NCI-H69 (cell line): ENCODE measurements at regions not wholly inside any gene's neighbourhood (a gene's known extent, or its start where the extent isn't known, plus 50 kb on each side); places are given as distances from the start of the nearest gene placed in this dataset.

Source experiments
- DNase-seq: peaks from one replicate; lab custom pipeline; 2025; lab: John Stamatoyannopoulos, UW

DNA sequence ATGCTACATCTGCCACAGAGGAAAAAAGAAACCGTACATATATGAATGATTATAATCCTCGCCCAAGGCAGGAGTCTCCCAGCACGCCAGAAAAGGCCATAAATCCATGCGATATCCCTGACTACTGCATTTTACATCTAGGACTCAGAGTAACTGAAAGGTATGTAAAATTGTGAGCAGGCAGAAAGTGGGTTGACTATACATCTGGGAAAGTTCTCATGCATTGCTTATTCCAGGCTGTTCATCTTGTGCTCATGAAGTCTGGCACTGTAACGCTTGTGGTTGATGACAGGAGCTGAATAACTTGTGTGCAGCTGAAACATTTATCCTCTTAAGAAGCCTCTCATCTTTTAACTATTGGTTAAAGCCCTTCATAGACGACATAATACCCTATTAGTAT is 193.4 kb upstream of the STEAP4 start:
- DNase-seq, result no peak

DNA sequence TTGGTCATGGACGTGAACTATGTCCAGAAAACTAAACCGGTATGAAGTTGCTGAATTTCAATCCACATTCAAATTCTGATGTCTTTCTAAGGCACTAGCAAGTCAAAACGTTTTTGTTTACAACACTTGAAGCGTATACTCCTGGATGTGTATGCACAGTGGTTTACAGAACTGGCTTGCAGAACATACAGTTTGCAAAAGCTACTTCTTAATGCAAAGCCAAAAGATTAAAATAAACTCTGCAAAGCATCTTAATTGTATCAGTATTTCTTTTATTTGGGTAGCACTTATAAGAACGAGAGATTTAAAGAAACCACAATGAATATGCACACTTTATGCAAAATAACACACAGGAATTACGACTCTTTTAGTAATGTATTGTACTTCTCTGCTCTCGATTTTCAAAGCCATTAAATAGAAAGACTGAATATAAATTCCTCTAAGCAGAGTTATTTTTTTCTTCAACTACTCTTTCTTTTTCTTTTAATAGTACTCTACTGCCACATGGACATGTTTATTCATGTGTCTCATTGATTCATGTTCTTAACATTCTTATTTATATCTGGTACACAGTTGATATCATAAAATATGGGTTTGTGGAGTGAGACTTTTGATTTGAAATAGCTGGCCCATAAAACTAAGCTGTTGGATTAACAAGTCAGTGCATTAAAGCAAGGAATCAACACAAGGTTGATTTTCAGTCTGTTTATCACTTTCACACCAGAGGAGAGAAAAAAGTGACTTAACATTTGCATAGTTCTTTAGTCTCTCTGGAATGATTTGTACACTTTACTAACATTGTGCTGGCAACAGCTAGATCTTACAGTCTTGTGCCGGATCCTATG is 189.4 kb upstream of the STEAP4 start:
- no peak for DNase-seq

DNA sequence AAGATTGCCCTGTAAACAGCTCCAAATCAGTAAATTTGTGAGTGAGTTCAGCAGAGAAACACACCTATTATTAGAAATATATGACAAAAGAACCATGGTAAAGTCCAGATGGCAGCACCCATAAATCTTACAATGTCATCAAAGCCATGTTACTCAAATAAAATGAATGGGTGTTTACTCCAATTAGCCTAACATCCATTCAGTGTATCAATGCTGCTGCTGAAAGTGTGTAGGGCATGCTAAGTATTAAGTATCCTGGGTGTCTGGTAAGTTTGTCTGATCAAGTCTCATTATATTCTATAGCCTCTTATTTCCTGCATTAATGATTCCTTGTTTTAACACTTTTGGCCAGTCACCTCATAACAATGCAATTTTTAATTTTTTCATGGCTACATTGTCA is 185.5 kb upstream of the STEAP4 start:
- peak; percentile 98 for DNase-seq

DNA sequence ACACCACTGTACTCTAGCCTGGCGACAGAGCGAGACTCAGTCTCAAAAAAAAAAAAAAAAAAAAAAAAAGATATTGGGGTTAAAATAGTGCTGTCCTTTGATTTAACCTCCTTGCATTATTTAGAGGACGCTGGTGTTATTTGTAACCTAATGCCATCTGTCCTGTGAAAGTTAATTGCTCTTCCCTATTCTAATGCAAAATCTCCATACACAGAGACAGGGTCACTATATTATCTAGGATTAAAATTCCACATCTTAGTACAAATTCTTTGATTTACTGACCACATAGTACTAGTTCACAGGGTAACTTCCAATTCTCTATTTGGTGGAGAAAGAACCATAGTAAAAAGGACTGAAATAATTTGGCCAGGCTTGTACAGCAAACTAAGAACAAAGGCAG is 184.2 kb upstream of the STEAP4 start:
- DNase-seq, result peak; percentile 28

DNA sequence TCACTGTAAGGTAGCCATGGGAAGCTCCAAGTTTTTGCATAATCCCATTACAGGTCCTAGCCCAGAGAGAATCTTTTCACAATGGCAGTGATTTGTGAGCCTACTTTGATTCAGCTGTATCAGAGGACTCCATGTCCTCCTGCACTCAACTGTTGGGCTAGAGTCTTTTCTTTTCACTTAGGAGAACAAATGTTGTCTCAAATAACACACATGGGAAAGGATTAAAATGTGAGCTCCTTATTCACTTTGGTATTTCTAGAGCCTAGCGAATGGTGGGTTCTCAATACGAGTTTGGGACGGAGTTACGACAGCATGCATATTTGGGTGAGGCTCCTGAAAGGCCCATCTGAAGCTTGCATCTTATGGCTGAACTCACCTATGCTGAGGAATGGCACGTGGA is 183.5 kb upstream of the STEAP4 start:
- no peak for DNase-seq

DNA sequence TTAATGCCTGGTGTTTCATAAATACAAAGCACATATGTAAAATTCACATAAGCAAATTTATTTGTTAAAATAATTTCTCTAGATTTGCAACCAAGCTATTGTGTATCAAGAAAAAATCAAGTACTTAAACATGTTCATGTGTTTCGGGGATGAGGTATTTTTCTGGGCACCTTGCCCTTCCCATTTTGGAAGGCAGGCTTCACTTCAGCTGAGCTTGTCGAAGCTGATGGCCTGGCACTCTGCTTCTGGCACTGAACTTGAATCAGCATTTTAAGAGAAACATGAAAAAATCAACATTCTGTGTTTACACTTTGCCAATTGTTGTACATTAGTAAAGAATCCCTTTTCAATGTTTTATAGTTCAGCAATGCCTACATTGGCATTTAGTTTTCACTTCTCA is 179.1 kb upstream of the STEAP4 start:
- DNase-seq, result no peak

DNA sequence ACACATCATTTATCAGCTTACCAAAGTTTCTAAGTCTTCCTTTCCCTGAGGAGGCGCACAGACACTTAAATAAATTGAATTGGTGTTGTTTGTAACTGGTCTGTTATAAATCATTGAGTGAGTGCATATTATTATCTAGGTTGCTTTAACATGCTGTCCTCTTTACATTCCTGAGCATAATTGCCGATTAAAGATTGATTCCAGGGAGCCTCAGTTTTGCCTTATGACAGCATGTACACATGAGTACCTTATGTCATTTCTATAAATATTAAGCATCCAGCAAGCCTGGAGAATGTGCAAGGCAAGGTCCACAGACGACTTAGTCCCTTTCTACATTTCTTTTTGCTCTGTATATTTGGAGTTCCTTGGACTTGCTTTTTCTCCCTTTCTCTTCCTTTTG is 177.9 kb upstream of the STEAP4 start:
- no peak for DNase-seq

DNA sequence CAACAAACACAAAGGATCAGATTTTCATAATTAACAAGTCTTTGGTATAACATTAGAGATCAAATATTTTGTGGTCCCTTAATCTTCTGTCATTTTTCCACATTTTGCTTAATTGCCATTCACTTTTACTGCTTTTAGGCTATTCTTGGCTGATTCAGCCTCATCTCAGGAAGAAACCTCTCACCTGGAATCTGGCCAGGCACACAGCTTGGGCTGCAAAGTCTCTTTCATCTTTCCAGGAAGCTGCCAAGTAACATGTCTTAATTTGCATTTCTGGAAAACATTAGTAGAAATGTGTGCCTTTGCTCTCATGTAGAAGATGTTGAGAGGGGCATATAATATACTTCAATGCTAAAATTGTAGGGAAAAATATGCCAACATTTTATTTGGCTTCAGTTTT is 174.2 kb upstream of the STEAP4 start:
- peak; percentile 87 for DNase-seq

DNA sequence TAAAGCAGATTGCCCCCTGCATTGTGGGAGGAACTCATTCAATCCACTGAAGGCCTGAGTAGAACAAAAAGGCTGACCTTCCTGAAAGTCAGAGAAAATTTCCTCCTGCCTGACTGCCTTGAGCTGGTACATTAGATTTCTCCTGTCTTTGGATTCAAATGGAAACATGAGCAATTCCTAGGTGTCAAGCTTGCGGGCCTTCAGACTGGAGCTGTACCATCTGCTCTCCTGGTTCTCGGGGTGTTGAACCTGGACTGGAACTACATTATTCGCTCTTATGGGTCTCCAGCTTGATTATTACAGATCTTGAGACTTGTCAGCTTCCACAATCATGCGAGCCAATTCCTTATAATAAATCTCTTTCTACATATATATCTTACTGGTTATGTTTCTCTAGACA is 173.6 kb upstream of the STEAP4 start:
- peak; percentile 48 for DNase-seq

DNA sequence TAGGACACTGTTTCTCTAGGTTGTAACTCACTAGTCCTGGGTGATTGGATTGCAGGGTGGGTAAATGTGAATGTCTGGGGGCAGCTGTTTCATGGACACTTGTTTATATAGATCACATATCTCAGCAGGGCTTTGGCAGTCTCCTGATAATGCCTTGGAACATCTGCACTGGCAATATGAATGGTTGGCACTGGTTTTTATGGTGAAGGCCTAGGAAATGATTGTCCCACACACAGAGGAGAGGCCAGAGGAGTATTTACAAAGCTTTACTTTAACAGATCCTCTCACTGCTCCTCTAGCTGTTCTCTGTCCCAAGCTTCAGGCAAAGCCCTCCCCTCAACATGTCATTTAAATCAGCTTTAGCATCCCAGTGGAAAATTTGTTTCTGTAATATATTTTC is 171.3 kb upstream of the STEAP4 start:
- peak; percentile 93 for DNase-seq

DNA sequence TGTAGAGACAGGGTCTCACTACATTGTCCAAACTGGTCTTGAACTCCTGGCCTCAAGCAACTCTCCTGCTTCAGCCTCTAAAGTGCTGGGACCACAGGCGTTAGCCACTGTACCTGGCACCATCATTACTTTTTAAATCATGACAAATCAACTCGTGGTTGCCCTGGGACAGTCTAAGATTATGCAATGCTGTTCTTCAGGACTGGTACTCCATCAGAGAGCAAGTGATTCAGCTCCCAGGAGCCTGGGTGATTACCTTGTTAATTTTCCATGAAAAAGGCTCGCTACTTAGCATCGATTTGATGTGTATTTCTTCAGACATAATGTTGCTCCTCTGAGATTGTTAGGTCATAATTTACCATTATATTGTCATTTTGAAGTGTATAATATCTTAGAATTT is 158.9 kb upstream of the STEAP4 start:
- DNase-seq, result no peak

DNA sequence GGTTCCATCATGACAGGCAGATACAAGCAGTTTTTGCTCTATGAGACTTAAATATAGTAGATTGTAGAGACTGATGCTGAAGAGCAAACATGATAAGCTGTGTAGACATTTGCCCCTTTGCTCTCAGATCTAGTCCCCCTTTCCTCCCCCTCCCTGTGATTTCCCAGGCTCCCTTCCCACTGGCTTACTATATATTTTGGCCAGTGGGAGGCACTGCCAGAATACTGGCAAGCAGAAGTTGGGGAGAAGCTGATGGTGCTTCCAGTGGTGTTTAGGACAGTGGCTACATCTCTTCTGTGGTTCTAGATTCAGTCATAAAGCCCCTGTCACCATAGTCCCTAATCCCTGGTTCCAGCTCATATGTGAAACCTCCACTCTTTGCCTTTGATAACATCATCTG is 156.1 kb upstream of the STEAP4 start:
- peak; percentile 24 for DNase-seq

DNA sequence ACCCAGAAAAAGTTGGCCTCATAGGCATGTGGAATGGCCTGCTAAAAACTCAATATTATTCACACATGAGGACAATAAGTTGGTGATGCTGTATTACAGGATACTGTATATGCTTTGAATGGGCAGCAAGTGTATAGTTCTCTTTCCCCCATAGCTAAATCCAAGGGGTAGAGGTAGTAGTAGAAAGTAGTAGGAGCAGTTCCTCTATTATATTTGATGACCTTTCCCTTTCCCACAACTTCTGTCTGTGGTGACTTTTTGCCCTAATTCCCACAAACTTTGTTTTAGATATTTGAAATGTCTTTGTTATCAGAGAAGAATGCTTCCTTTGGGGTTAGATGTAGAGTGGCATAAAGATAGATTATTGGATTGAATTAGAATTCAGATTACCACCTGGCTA is 154.0 kb upstream of the STEAP4 start:
- DNase-seq, result no peak

DNA sequence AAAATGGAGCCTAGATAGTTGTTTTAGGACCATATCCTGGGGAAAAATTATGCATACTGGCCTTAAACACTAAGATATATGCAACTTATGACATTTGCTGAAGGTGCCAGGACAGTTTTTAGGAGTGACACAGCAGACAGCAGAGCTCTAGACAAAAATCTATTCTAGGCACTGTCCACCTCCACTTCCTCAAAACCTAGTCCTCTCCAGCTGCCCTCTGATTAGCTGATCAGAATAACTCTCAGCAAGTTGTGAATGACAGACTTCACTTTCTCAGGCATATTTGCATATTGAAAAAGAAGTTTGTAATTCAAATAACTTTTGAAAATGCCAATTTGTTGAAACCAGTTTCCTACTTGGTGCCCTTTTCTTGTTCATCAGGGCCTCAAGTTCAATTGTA is 152.3 kb upstream of the STEAP4 start:
- peak; percentile 37 for DNase-seq

DNA sequence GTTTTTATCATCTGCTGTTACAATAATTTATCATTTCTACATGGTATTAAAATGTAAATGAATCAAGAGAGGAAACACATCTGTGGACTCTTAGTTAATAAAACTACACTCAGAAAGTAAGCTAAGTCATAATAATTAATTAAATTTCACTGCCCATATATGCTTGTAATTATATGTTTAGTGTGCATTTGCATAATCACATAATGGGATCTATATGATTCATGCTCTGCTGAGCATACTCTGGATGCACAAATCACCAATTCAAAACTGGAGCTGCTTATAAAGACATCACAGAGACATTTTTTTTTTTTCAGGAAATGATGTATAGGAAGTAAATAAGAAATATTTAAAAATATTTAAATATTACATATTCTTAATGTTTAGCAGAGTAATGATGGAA is 151.6 kb upstream of the STEAP4 start:
- DNase-seq, result peak; percentile 97

DNA sequence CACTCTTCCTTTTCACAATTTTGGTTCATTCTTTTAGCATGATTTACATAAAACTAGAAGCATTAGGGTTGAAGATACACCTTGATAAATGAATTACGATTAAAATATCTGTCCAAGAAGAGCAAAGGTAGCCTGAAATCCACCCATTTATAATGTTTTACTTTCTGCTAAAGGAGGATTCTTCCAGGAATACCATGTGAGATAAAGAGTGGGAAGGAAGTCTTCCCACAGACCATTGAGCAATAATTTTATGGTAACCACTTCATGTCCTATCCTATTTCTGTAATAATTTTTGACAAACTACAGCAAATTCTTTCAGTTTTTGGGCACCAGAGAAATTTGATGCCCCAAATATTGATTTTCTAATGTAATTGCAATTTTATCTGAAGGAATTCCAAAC is 150.6 kb upstream of the STEAP4 start:
- DNase-seq, result no peak

DNA sequence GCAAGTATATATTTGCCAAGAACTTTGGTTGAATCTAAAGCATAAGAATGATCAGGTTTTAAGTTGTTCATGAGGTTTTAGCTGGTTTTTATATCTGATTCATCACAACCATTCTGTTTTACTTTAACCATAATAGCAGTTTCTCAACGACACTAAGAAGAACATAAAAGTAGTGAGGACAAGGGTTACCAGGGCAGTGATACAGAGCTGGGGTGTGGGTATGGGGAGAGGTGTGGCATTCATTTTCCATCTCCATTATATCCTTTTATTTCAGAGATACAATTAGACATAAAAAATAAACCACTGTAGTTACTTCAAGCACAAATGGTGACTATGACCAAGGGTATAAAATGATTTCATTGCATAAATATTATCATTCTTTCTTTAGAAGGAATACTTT is 149.8 kb upstream of the STEAP4 start:
- no peak for DNase-seq

DNA sequence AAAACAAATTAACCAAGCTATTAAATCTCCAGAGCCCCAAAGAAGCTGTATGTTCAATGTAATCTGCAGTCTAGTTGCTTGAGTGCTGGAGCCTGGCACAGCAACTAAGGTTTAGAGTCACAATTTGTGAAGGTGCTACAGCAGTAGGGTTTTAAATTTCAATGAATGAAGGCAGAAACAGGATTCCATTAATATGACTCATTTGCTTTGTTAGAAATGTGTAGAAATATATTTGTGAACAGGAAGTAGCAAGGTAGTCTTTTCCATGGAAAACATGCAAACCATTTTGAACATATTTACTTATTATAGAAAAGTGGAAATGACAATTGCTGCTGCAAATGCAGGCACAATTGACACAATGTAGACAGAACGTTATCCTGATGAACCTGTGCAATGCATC is 149.0 kb upstream of the STEAP4 start:
- peak; percentile 27 for DNase-seq

DNA sequence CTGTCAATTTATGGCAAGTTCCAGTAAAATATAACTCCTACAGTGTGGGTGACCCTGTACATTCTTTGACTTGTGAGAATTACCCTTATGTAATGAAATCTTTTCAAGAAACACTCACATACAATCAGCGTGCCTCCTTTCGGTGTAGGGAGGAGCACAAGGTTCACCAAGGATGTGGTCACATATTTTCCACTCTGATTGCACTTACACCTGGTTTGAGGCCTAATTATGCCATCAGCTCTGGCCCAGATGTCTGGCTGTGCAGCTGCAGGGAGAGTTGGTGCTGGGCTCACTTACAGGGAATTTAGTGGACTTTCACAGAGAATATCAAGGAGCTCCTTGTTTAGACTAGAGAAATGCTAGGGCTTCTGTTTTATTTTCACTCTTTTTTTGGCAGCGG is 146.0 kb upstream of the STEAP4 start:
- DNase-seq, result peak; percentile 77

DNA sequence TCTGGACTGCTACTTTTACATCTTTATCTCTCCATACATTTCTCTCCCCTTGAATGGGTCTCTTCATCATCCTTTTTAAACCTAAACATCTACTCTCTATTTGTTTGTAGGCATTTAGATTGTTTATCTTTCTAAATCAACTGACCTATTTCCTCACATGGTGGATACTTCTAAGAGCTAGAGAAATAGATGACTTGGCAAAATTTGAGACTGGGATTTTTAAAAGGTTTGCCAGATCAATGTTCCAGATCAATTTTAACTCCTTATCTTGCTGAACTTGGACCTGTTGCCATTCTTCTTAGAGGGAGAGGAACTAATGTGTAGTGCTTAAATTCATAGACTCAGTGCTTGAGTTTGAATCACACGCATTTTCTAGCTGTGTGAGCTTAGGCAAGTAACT is 144.2 kb upstream of the STEAP4 start:
- DNase-seq, result no peak

DNA sequence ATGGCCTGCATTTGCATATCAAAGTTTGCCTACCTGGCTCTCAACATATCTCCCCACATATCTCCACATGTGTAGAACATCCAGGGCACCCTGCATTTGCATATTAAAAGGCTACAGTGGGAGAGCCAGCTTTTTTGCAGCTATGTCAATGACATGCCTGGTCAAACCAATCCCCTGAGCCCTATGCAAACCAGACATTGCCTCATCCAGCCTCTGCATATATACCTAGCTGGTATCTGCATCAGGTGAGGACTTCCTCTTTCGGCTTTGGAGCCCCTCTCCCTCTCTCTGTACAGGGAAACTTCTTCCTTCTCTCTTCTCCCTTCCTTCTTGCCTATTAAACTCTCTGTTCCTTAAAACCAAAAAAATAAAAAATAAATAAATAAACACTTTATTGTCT is 142.7 kb upstream of the STEAP4 start:
- DNase-seq, result peak; percentile 18

DNA sequence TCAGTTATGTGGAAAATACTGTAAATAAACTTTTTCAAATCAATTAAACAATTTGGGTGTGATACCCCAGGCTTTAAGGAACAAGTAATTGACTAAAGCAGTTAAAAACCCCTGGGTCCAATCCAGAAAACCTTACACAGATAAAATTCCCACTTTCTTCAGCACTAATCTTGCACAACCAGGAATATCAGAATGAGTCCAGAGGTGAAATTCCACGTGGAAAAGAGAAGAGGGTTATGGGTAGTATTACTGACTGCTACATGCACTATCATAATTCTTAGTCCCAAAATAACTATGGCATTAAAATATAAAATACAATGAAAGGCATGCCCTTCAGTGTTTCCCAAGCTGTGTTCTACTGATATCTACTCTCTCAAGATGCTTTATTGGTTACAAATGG is 135.7 kb upstream of the STEAP4 start:
- DNase-seq, result no peak

DNA sequence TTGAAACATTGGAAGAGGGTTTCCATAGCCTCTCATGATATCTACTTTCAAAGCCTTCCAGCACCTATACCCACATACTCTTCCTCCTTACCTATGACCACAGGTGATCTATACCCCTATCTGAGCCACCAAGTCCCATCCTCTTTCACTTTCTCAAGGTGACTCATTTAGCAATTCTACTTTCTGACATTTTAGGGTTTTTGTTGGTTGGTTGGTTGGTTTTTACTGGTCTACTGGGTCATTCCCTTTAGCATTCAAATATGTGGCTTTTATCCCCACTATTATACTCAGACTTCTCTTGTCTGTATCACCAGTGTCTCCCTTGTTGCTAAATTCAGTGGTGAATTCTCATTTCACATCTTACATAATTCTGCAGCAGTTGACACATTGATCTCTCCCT is 130.4 kb upstream of the STEAP4 start:
- DNase-seq, result no peak

DNA sequence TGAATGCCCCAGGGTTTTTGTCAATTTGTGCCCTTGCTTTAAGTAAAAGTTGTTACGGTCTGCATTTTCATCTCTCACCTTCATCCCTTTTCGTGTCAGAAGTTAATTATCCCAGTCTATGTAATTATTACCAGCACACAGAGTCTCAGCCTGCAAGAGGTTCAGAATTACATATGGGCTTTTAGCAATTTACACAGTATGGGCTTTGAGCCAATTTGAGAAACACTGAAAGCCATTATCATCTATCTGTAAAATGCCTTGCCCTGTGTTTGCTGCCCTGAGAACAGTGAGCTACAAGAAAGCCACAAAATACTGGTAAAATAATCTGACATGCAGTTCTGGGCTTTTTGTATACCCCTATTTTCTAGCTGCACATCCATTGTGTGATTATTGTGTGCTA is 125.6 kb upstream of the STEAP4 start:
- peak; percentile 97 for DNase-seq
